T-cell (primary cell): ENCODE measurements at regions not wholly inside any gene's neighbourhood (a gene's known extent, or its start where the extent isn't known, plus 50 kb on each side); places are given as distances from the start of the nearest gene placed in this dataset.

Experiments
- ATAC-seq, 4 experiments: fragments of 200-7000 bp in 3 of 4; fragments of 150-1000 bp in 1 of 4; cut with Tn5 transposase; replicated peaks in 1 of 4; 1 replicate in 3 of 4; 2 replicates in 1 of 4; pipeline ENCODE4 v1.10.0; 2021; ENCODE audit warnings: moderate library complexity in 3 of 4, mild to moderate bottlenecking in 2 of 4, moderate number of reproducible peaks in 1 of 4
- CTCF ChIA-PET, 2 donors: fragments of 300-600 bp; sonication (Branson Sonifier 250); formaldehyde crosslinking; loops; one replicate each; lab custom pipeline; 2022; ENCODE audit warnings: antibody characterized with exemption in 2 of 2; lab: Charles Lee
- POLR2A ChIA-PET, 2 donors: fragments of 300-600 bp; sonication (Branson Sonifier 250); formaldehyde crosslinking; loops; one replicate each; lab custom pipeline; 2022; ENCODE audit warnings: antibody characterized with exemption in 2 of 2; lab: Charles Lee
- DNase-seq, 35 experiments: peaks; one replicate each; pipeline versions ENCODE4 v3.0.0 to v3.0.0-alpha.2; 2013 to 2023
- H3K27ac ChIP-seq: one replicate; pipeline ENCODE4 v1.5.1; 2013; ENCODE audit warnings: low read length
- H3K27me3 ChIP-seq, 2 experiments: replicated peaks in 1 of 2; 1 replicate in 1 of 2; 2 replicates in 1 of 2; pipeline versions ENCODE4 v1.6.1 to v1.7.0; 2013; ENCODE audit warnings: low read length in 1 of 2, mixed read lengths in 1 of 2; ENCODE audit not compliant: control insufficient read depth in 2 of 2, insufficient read depth in 2 of 2; ENCODE audit errors: extremely low read depth in 1 of 2
- H3K36me3 ChIP-seq, 2 donors: 1 replicate in 1 of 2; 2 replicates in 1 of 2; pipeline versions ENCODE4 v1.6.1 to v1.7.0; 2013; ENCODE audit warnings: low read length in 1 of 2; ENCODE audit not compliant: control insufficient read depth in 2 of 2, insufficient read depth in 1 of 2; ENCODE audit errors: extremely low read depth in 1 of 2
- H3K4me1 ChIP-seq, 2 experiments: 1 replicate in 1 of 2; 2 replicates in 1 of 2; pipeline versions ENCODE4 v1.6.1 to v1.7.0; 2013; ENCODE audit warnings: low read length in 2 of 2, mixed read lengths in 1 of 2; ENCODE audit not compliant: insufficient read depth in 2 of 2, control insufficient read depth in 1 of 2; ENCODE audit errors: extremely low read depth in 1 of 2
- H3K4me3 ChIP-seq, 2 donors: 1 replicate in 1 of 2; 2 replicates in 1 of 2; pipeline versions ENCODE4 v1.5.1 to v1.7.0; 2013; ENCODE audit warnings: mild to moderate bottlenecking in 2 of 2, low read length in 1 of 2, moderate library complexity in 1 of 2; ENCODE audit not compliant: control insufficient read depth in 1 of 2; ENCODE audit errors: extremely low read depth in 1 of 2
- H3K9me3 ChIP-seq: 2 replicates; pipeline ENCODE4 v1.7.0; 2013
- H3K27ac Mint-ChIP-seq, 2 donors: one replicate each; pipeline ENCODE4 v1.8.0; 2020 to 2021; ENCODE audit warnings: mild to moderate bottlenecking in 2 of 2, mixed read lengths in 2 of 2
- H3K27me3 Mint-ChIP-seq, 2 donors: one replicate each; pipeline ENCODE4 v1.8.0; 2021 to 2022; ENCODE audit warnings: mixed read lengths in 2 of 2
- H3K36me3 Mint-ChIP-seq: one replicate; pipeline ENCODE4 v1.8.0; 2021; ENCODE audit warnings: mixed read lengths
- H3K4me1 Mint-ChIP-seq, 3 donors: one replicate each; pipeline ENCODE4 v1.8.0; 2020 to 2022; ENCODE audit warnings: mixed read lengths in 3 of 3, mild to moderate bottlenecking in 1 of 3
- H3K4me3 Mint-ChIP-seq, 3 donors: one replicate each; pipeline ENCODE4 v1.8.0; 2020 to 2022; ENCODE audit warnings: mild to moderate bottlenecking in 3 of 3, mixed read lengths in 3 of 3, moderate library complexity in 3 of 3
- H3K9me3 Mint-ChIP-seq, 3 donors: one replicate each; pipeline ENCODE4 v1.8.0; 2020 to 2022; ENCODE audit warnings: mixed read lengths in 3 of 3
- WGBS: methylation state at CpG from one replicate; pipeline ENCODE4 v1.1.5; 2013; ENCODE audit warnings: missing lambda C conversion rate; ENCODE audit not compliant: insufficient coverage; 5-methylcytosine and 5-hydroxymethylcytosine counted together

GRCh38 chr15:66894986-66895780, 170.2 kb upstream of the SMAD3 start:
- Mint-ChIP-seq H3K4me3 (no peak overlapping the region), H3K4me1 (peaks cover 0 to 7% (median 3%) of the 10 kb centered on the region in 3 donors), H3K9me3 (no peaks in the 10 kb centered on the region), H3K36me3 (no peaks in the 10 kb centered on the region), H3K27me3 (peaks cover 15 to 20% of the 10 kb centered on the region in 2 donors), H3K27ac (no peak overlapping the region)
- Histone ChIP-seq H3K4me3 (no peak overlapping the region), H3K27me3 (no peaks in the 10 kb centered on the region), H3K36me3 (no peaks in the 10 kb centered on the region), H3K4me1 (peaks cover 0 to 3% of the 10 kb centered on the region in 2 experiments), H3K27ac (no peak overlapping the region), H3K9me3 (no peaks in the 10 kb centered on the region)
- CTCF ChIA-PET = no interaction called here
- POLR2A ChIA-PET = no interaction called here
- 45% methylated on average over 2 of the region's 4 CpGs for WGBS
- DNase-seq (no peak), ATAC-seq (no peak)

- ChIA-PET CTCF (no interaction called here), POLR2A (no interaction called here)
- H3K4me3 Mint-ChIP-seq = no peak overlapping the region
- no peak overlapping the region for H3K4me3 ChIP-seq
- H3K4me1 Mint-ChIP-seq = peaks cover 0 to 7% (median 3%) of the 10 kb centered on the region in 3 donors
- no peak overlapping the region for H3K27ac Mint-ChIP-seq
- no peaks in the 10 kb centered on the region for H3K36me3 ChIP-seq
- H3K27ac ChIP-seq = no peak overlapping the region
- H3K27me3 Mint-ChIP-seq = peaks cover 15 to 20% of the 10 kb centered on the region in 2 donors
- no peaks in the 10 kb centered on the region for H3K9me3 Mint-ChIP-seq
- 89% methylated on average over 6 of the region's 9 CpGs for WGBS
- DNase-seq (no peak), ATAC-seq (no peak)
- no peaks in the 10 kb centered on the region for H3K27me3 ChIP-seq
- H3K9me3 ChIP-seq = no peaks in the 10 kb centered on the region
- peaks cover 0 to 3% of the 10 kb centered on the region in 2 experiments for H3K4me1 ChIP-seq
- H3K36me3 Mint-ChIP-seq = no peaks in the 10 kb centered on the region
These were observed 169.5 kb upstream of the SMAD3 start for GRCh38 chr15:66895794-66896453.

- 100% methylated on average over 3 of the region's 5 CpGs for WGBS
These were observed 168.8 kb upstream of the SMAD3 start for GRCh38 chr15:66896611-66897010.

GRCh38 chr15:66897416-66897815, 168.0 kb upstream of the SMAD3 start:
- no peak overlapping the region for H3K4me3 ChIP-seq
- H3K4me1 Mint-ChIP-seq = peaks cover 0 to 7% (median 3%) of the 10 kb centered on the region in 3 donors
- ChIA-PET CTCF (no interaction called here), POLR2A (interaction anchor here in 1 of 2 donors (0.6 kb wide), 1 partner anchor 14 kb away, joined by 4 read pairs; no protein-coding TSS in a partner anchor)
- no peaks in the 10 kb centered on the region for H3K9me3 Mint-ChIP-seq
- peaks cover 9 to 11% of the 10 kb centered on the region in 2 donors for H3K27me3 Mint-ChIP-seq
- H3K4me1 ChIP-seq = peaks cover 0 to 3% of the 10 kb centered on the region in 2 experiments
- no peaks in the 10 kb centered on the region for H3K36me3 ChIP-seq
- ATAC-seq = no peak
- H3K27me3 ChIP-seq = no peaks in the 10 kb centered on the region
- no peak overlapping the region for H3K27ac ChIP-seq
- H3K4me3 Mint-ChIP-seq = no peak overlapping the region
- WGBS = no CpG with 5 or more reads among the region's 4 CpGs
- H3K9me3 ChIP-seq = no peaks in the 10 kb centered on the region
- no peaks in the 10 kb centered on the region for H3K36me3 Mint-ChIP-seq
- DNase-seq = no peak
- no peak overlapping the region for H3K27ac Mint-ChIP-seq

More at GRCh38 chr15:66896611-66897010, 168.8 kb upstream of the SMAD3 start:
- DNase-seq = no peak
- Histone ChIP-seq H3K4me1 (peaks cover 0 to 3% of the 10 kb centered on the region in 2 experiments), H3K4me3 (no peak overlapping the region), H3K36me3 (no peaks in the 10 kb centered on the region), H3K9me3 (no peaks in the 10 kb centered on the region), H3K27me3 (no peaks in the 10 kb centered on the region), H3K27ac (no peak overlapping the region)
- POLR2A ChIA-PET = no interaction called here
- peaks cover 13 to 16% of the 10 kb centered on the region in 2 donors for H3K27me3 Mint-ChIP-seq
- H3K4me1 Mint-ChIP-seq = peaks cover 0 to 7% (median 3%) of the 10 kb centered on the region in 3 donors
- no peak overlapping the region for H3K4me3 Mint-ChIP-seq
- no peak overlapping the region for H3K27ac Mint-ChIP-seq
- CTCF ChIA-PET = no interaction called here
- H3K9me3 Mint-ChIP-seq = no peaks in the 10 kb centered on the region
- no peak for ATAC-seq
- no peaks in the 10 kb centered on the region for H3K36me3 Mint-ChIP-seq

GRCh38 chr15:66897971-66898370, 167.4 kb upstream of the SMAD3 start:
- 93% methylated on average over 3 of the region's 5 CpGs for WGBS
- ChIA-PET CTCF (interaction anchor here in 1 of 2 donors (0.6 kb wide), 1 partner anchor 14 kb away, joined by 3 read pairs; no protein-coding TSS in a partner anchor), POLR2A (no interaction called here)
- ATAC-seq (no peak), DNase-seq (no peak)
- Mint-ChIP-seq H3K36me3 (no peaks in the 10 kb centered on the region), H3K9me3 (peaks cover 0 to 3% (median 0%) of the 10 kb centered on the region in 3 donors), H3K4me3 (no peak overlapping the region), H3K27ac (no peak overlapping the region), H3K4me1 (peaks cover 0 to 7% (median 3%) of the 10 kb centered on the region in 3 donors), H3K27me3 (peaks cover 6 to 8% of the 10 kb centered on the region in 2 donors)
- Histone ChIP-seq H3K9me3 (no peaks in the 10 kb centered on the region), H3K27ac (no peak overlapping the region), H3K4me1 (peaks cover 0 to 3% of the 10 kb centered on the region in 2 experiments), H3K27me3 (no peaks in the 10 kb centered on the region), H3K36me3 (no peaks in the 10 kb centered on the region), H3K4me3 (no peak overlapping the region)

GRCh38 chr15:66898656-66899386, 166.6 kb upstream of the SMAD3 start:
- Histone ChIP-seq H3K9me3 (no peaks in the 10 kb centered on the region), H3K27ac (no peak overlapping the region), H3K36me3 (no peaks in the 10 kb centered on the region), H3K4me1 (peaks cover 0 to 3% of the 10 kb centered on the region in 2 experiments), H3K4me3 (no peak overlapping the region), H3K27me3 (no peaks in the 10 kb centered on the region)
- peaks cover 0 to 4% (median 0%) of the 10 kb centered on the region in 3 donors for H3K9me3 Mint-ChIP-seq
- H3K36me3 Mint-ChIP-seq = no peaks in the 10 kb centered on the region
- 79% methylated on average over 5 of the region's 5 CpGs for WGBS
- ChIA-PET CTCF (interaction anchor here in 1 of 2 donors (0.6 kb wide), 1 partner anchor 14 kb away, joined by 3 read pairs; no protein-coding TSS in a partner anchor), POLR2A (interaction anchor here in 1 of 2 donors (0.5 kb wide), 1 partner anchor 265 kb away, joined by 13 read pairs; no protein-coding TSS in a partner anchor)
- DNase-seq (no peak), ATAC-seq (no peak)
- peaks cover 1 to 10% (median 4%) of the 10 kb centered on the region in 3 donors for H3K4me1 Mint-ChIP-seq
- peaks cover 3% of the 10 kb centered on the region in 2 donors for H3K27me3 Mint-ChIP-seq
- no peak overlapping the region for H3K4me3 Mint-ChIP-seq
- no peak overlapping the region for H3K27ac Mint-ChIP-seq
